ENCODE measurements at regions not wholly inside any gene's neighbourhood (a gene's known extent, or its start where the extent isn't known, plus 50 kb on each side); places are given as distances from the start of the nearest gene placed in this dataset.

- Histone ChIP-seq H3K36me3 (no peaks in the 10 kb centered on the region), H3K4me3 (no peak overlapping the region), H3K4me1 (no peaks in the 10 kb centered on the region), H3K9me3 (no peaks in the 10 kb centered on the region), H3K27ac (no peak overlapping the region), H3K27me3 (no peaks in the 10 kb centered on the region)
- DNase-seq: no peak
- TF ChIP-seq POLR2A (IDR thresholded peaks at IDR 0.05) (no peak), CTCF (IDR thresholded peaks at IDR 0.05) (no peak)
- intact Hi-C loops (cut with DNase I; ENCODE audit: low total_unique reads): no loop called here
These were observed 105.2 kb upstream of the SYT1 start for GRCh38 chr12:78759367-78759766.

- DNase-seq: no peak
- no peak for TF ChIP-seq CTCF (IDR thresholded peaks at IDR 0.05)
- TF ChIP-seq POLR2A (IDR thresholded peaks at IDR 0.05): no peak
- H3K4me3 ChIP-seq: no peak overlapping the region
- H3K36me3 ChIP-seq: no peaks in the 10 kb centered on the region
- intact Hi-C loops (cut with DNase I; ENCODE audit: low total_unique reads): no loop called here
- H3K27me3 ChIP-seq: no peaks in the 10 kb centered on the region
- no peak overlapping the region for H3K27ac ChIP-seq
- no peaks in the 10 kb centered on the region for H3K9me3 ChIP-seq
- no peaks in the 10 kb centered on the region for H3K4me1 ChIP-seq
These were observed 103.7 kb upstream of the SYT1 start for GRCh38 chr12:78760906-78761305.

- no peaks in the 10 kb centered on the region for H3K9me3 ChIP-seq
- H3K27me3 ChIP-seq: no peaks in the 10 kb centered on the region
- H3K4me3 ChIP-seq: no peak overlapping the region
- no peak overlapping the region for H3K27ac ChIP-seq
- no peak for DNase-seq
- intact Hi-C loops (cut with DNase I; ENCODE audit: low total_unique reads): no loop called here
- no peak for TF ChIP-seq POLR2A (IDR thresholded peaks at IDR 0.05)
- TF ChIP-seq CTCF (IDR thresholded peaks at IDR 0.05): no peak
- no peaks in the 10 kb centered on the region for H3K4me1 ChIP-seq
- no peaks in the 10 kb centered on the region for H3K36me3 ChIP-seq
These were observed 99.7 kb upstream of the SYT1 start for GRCh38 chr12:78764913-78765312.

GRCh38 chr12:78767264-78767981 is 97.2 kb upstream of the SYT1 start:
- TF ChIP-seq CTCF (IDR thresholded peaks at IDR 0.05) (no peak), POLR2A (IDR thresholded peaks at IDR 0.05) (no peak)
- Histone ChIP-seq H3K4me1 (no peaks in the 10 kb centered on the region), H3K36me3 (no peaks in the 10 kb centered on the region), H3K27me3 (no peaks in the 10 kb centered on the region), H3K9me3 (no peaks in the 10 kb centered on the region), H3K4me3 (no peak overlapping the region), H3K27ac (no peak overlapping the region)
- DNase-seq: no peak
- intact Hi-C loops (cut with DNase I; ENCODE audit: low total_unique reads): no loop called here

- Histone ChIP-seq H3K9me3 (no peaks in the 10 kb centered on the region), H3K4me3 (no peak overlapping the region), H3K27ac (no peak overlapping the region), H3K27me3 (no peaks in the 10 kb centered on the region), H3K36me3 (no peaks in the 10 kb centered on the region), H3K4me1 (no peaks in the 10 kb centered on the region)
- intact Hi-C loops (cut with DNase I; ENCODE audit: low total_unique reads): no loop called here
- no peak for DNase-seq
- no peak for TF ChIP-seq CTCF (IDR thresholded peaks at IDR 0.05)
- no peak for TF ChIP-seq POLR2A (IDR thresholded peaks at IDR 0.05)
These were observed 86.2 kb upstream of the SYT1 start for GRCh38 chr12:78778339-78778738.
